Ishikawa (cell line): ENCODE measurements at regions not wholly inside any gene's neighbourhood (a gene's known extent, or its start where the extent isn't known, plus 50 kb on each side); places are given as distances from the start of the nearest gene placed in this dataset.

Experiments
- CEBPB ChIP-seq: IDR thresholded peaks from 2 replicates; pipeline ENCODE4 v1.6.1; 2012
- CREB1 ChIP-seq: IDR thresholded peaks from 2 replicates; pipeline ENCODE4 v1.6.1; 2012; ENCODE audit warnings: low read depth
- EGR1 ChIP-seq: IDR thresholded peaks from 2 replicates; pipeline ENCODE4 v1.6.1; 2012
- EP300 ChIP-seq: IDR thresholded peaks from 2 replicates; pipeline ENCODE4 v1.6.1; 2012; ENCODE audit warnings: borderline replicate concordance
- FOXM1 ChIP-seq: IDR thresholded peaks from 2 replicates; pipeline ENCODE4 v1.6.1; 2012; ENCODE audit warnings: low read depth, borderline replicate concordance
- MAX ChIP-seq: IDR thresholded peaks from 2 replicates; pipeline ENCODE4 v1.6.1; 2012
- RAD21 ChIP-seq: IDR thresholded peaks from 2 replicates; pipeline ENCODE4 v1.6.1; 2012; ENCODE audit warnings: low read depth
- REST ChIP-seq: IDR thresholded peaks from 2 replicates; pipeline ENCODE4 v1.6.1; 2012; ENCODE audit warnings: low read depth, mild to moderate bottlenecking
- TAF1 ChIP-seq: IDR thresholded peaks from 2 replicates; pipeline ENCODE4 v1.6.1; 2012; ENCODE audit warnings: low read depth, mild to moderate bottlenecking
- TCF12 ChIP-seq: IDR thresholded peaks from 2 replicates; pipeline ENCODE4 v1.6.1; 2012; ENCODE audit warnings: low read depth
- TEAD4 ChIP-seq: IDR thresholded peaks from 2 replicates; pipeline ENCODE4 v1.6.1; 2012
- USF1 ChIP-seq: IDR thresholded peaks from 2 replicates; pipeline ENCODE4 v1.6.1; 2012
- YY1 ChIP-seq: IDR thresholded peaks from 2 replicates; pipeline ENCODE4 v1.6.1; 2012; ENCODE audit warnings: low read depth
- ZBTB7A ChIP-seq: IDR thresholded peaks from 2 replicates; pipeline ENCODE4 v1.6.1; 2012; ENCODE audit warnings: low read depth

GRCh38 chr3:40763807-40764206 is 239.0 kb downstream of the ZNF621 start:
- no peak for TF ChIP-seq EP300
- no peak for TF ChIP-seq CEBPB
- no peak for TF ChIP-seq FOXM1
- peak; percentile 90 for TF ChIP-seq USF1
- no peak for TF ChIP-seq REST
- TF ChIP-seq MAX, result no peak
- TF ChIP-seq TAF1, result no peak
- TF ChIP-seq CREB1, result no peak
- TF ChIP-seq TCF12, result no peak
- no peak for TF ChIP-seq RAD21
- no peak for TF ChIP-seq YY1
- TF ChIP-seq EGR1, result no peak
- TF ChIP-seq ZBTB7A, result no peak
- TF ChIP-seq TEAD4, result no peak
